ENCODE measurements at regions not wholly inside any gene's neighbourhood (a gene's known extent, or its start where the extent isn't known, plus 50 kb on each side); places are given as distances from the start of the nearest gene placed in this dataset.
"Not testable (repeated sequence)": the region's sequence is repeated elsewhere in the genome, so short reads cannot be mapped to it uniquely, and the experiment has no call there.

GRCh38 chrX:98203800-98204199, 1320.1 kb downstream of the RPA4 start:
- peak overlapping the region; percentile 20 for H3K27ac Mint-ChIP-seq
- DNase-seq, result no peak
- H3K9me3 Mint-ChIP-seq, result peaks cover under 1% of the 10 kb centered on the region
- no peaks in the 10 kb centered on the region for H3K9me3 ChIP-seq (ENCODE audit: control insufficient read depth, low read length)
- no peaks in the 10 kb centered on the region for H3K4me1 ChIP-seq (ENCODE audit: control insufficient read depth, insufficient read depth, low read length)
- TF ChIP-seq CTCF (conservative IDR thresholded peaks at IDR 0.05), result no peak
- 90% methylated on average over 1 of the region's 2 CpGs; no CpG with 5 or more reads in 1 of the 2 experiments for WGBS, 2 experiments (ENCODE audit: insufficient coverage in 1 of 2, insufficient read length in 1 of 2)
- H3K27me3 Mint-ChIP-seq (ENCODE audit: insufficient read depth), result no peaks in the 10 kb centered on the region
- no peak overlapping the region for H3K9ac ChIP-seq (ENCODE audit: extremely low read depth, low read length, poor library complexity, severe bottlenecking)
- no peak overlapping the region for H3K4me3 Mint-ChIP-seq
- no peak overlapping the region for H3K27ac ChIP-seq (ENCODE audit: low read depth, low read length)
- no peaks in the 10 kb centered on the region for H3K36me3 ChIP-seq (ENCODE audit: control insufficient read depth, insufficient read depth, low read length)
- no peak overlapping the region for H3K4me3 ChIP-seq (ENCODE audit: low read length)
- H3K36me3 Mint-ChIP-seq (ENCODE audit: low read depth), result no peaks in the 10 kb centered on the region
- no peaks in the 10 kb centered on the region for H3K27me3 ChIP-seq (ENCODE audit: control insufficient read depth, insufficient read depth, low read length, poor library complexity, severe bottlenecking)
- H3K4me1 Mint-ChIP-seq, result peaks cover 2% of the 10 kb centered on the region

GRCh38 chrX:98207947-98208346, 1324.2 kb downstream of the RPA4 start:
- H3K27me3 Mint-ChIP-seq (ENCODE audit: insufficient read depth), result no peaks in the 10 kb centered on the region
- WGBS, 2 experiments (ENCODE audit: insufficient coverage in 1 of 2, insufficient read length in 1 of 2), result 100% methylated on average over 2 of the region's 3 CpGs; no CpG with 5 or more reads in 1 of the 2 experiments

GRCh38 chrX:98231003-98231402, 1347.3 kb downstream of the RPA4 start:
- Histone ChIP-seq H3K4me3 (ENCODE audit: low read length) (no peak overlapping the region), H3K27ac (ENCODE audit: low read depth, low read length) (no peak overlapping the region), H3K4me1 (ENCODE audit: control insufficient read depth, insufficient read depth, low read length) (no peaks in the 10 kb centered on the region), H3K27me3 (ENCODE audit: control insufficient read depth, insufficient read depth, low read length, poor library complexity, severe bottlenecking) (no peaks in the 10 kb centered on the region), H3K9ac (ENCODE audit: extremely low read depth, low read length, poor library complexity, severe bottlenecking) (no peak overlapping the region), H3K36me3 (ENCODE audit: control insufficient read depth, insufficient read depth, low read length) (no peaks in the 10 kb centered on the region), H3K9me3 (ENCODE audit: control insufficient read depth, low read length) (no peaks in the 10 kb centered on the region)
- no peak for DNase-seq
- Mint-ChIP-seq H3K4me3 (no peak overlapping the region), H3K9me3 (peaks cover 11% of the 10 kb centered on the region), H3K4me1 (peaks cover 11% of the 10 kb centered on the region), H3K27me3 (ENCODE audit: insufficient read depth) (no peaks in the 10 kb centered on the region), H3K27ac (no peak overlapping the region), H3K36me3 (ENCODE audit: low read depth) (peaks cover 2% of the 10 kb centered on the region)
- no peak for TF ChIP-seq CTCF (conservative IDR thresholded peaks at IDR 0.05)

More at GRCh38 chrX:98207947-98208346, 1324.2 kb downstream of the RPA4 start:
- no peak overlapping the region for H3K4me3 ChIP-seq (ENCODE audit: low read length)
- H3K27me3 ChIP-seq (ENCODE audit: control insufficient read depth, insufficient read depth, low read length, poor library complexity, severe bottlenecking), result no peaks in the 10 kb centered on the region
- no peaks in the 10 kb centered on the region for H3K4me1 ChIP-seq (ENCODE audit: control insufficient read depth, insufficient read depth, low read length)
- no peak overlapping the region for H3K9ac ChIP-seq (ENCODE audit: extremely low read depth, low read length, poor library complexity, severe bottlenecking)
- no peak overlapping the region for H3K27ac ChIP-seq (ENCODE audit: low read depth, low read length)
- no peak overlapping the region for H3K4me3 Mint-ChIP-seq
- no peaks in the 10 kb centered on the region for H3K36me3 ChIP-seq (ENCODE audit: control insufficient read depth, insufficient read depth, low read length)
- H3K27ac Mint-ChIP-seq, result no peak overlapping the region
- peaks cover 2% of the 10 kb centered on the region for H3K4me1 Mint-ChIP-seq
- no peaks in the 10 kb centered on the region for H3K36me3 Mint-ChIP-seq (ENCODE audit: low read depth)
- no peak for TF ChIP-seq CTCF (conservative IDR thresholded peaks at IDR 0.05)
- no peaks in the 10 kb centered on the region for H3K9me3 ChIP-seq (ENCODE audit: control insufficient read depth, low read length)
- H3K9me3 Mint-ChIP-seq, result no peaks in the 10 kb centered on the region
- no peak for DNase-seq

- not testable (repeated sequence) for H3K9me3 ChIP-seq (ENCODE audit: control insufficient read depth, low read length); H3K27me3 Mint-ChIP-seq (ENCODE audit: insufficient read depth); H3K36me3 ChIP-seq (ENCODE audit: control insufficient read depth, insufficient read depth, low read length); H3K36me3 Mint-ChIP-seq (ENCODE audit: low read depth); H3K9ac ChIP-seq (ENCODE audit: extremely low read depth, low read length, poor library complexity, severe bottlenecking); H3K4me3 ChIP-seq (ENCODE audit: low read length); H3K4me1 ChIP-seq (ENCODE audit: control insufficient read depth, insufficient read depth, low read length); H3K27me3 ChIP-seq (ENCODE audit: control insufficient read depth, insufficient read depth, low read length, poor library complexity, severe bottlenecking); DNase-seq; H3K27ac Mint-ChIP-seq; H3K4me3 Mint-ChIP-seq; H3K27ac ChIP-seq (ENCODE audit: low read depth, low read length)
- Mint-ChIP-seq H3K9me3 (peaks cover 28% of the 10 kb centered on the region), H3K4me1 (peaks cover 11% of the 10 kb centered on the region)
- WGBS, 2 experiments (ENCODE audit: insufficient coverage in 1 of 2, insufficient read length in 1 of 2), result 93 to 94% methylated on average over 3 to 6 of the region's 6 CpGs
Measured at GRCh38 chrX:98240061-98240460, 1356.4 kb downstream of the RPA4 start.

All from endodermal cell (in vitro differentiated cells).